AML-193 (cell line): ENCODE measurements at regions not wholly inside any gene's neighbourhood (a gene's known extent, or its start where the extent isn't known, plus 50 kb on each side); places are given as distances from the start of the nearest gene placed in this dataset.
"Not testable (repeated sequence)": the region's sequence is repeated elsewhere in the genome, so short reads cannot be mapped to it uniquely, and the experiment has no call there.

Experiments
- DNase-seq, 2 experiments: peaks; one replicate each; lab custom pipeline; 2025; lab: John Stamatoyannopoulos, UW

- no peak for DNase-seq
Observed at GRCh38 chrX:25442499-25442898, 426.7 kb upstream of the ARX start.

DNA sequence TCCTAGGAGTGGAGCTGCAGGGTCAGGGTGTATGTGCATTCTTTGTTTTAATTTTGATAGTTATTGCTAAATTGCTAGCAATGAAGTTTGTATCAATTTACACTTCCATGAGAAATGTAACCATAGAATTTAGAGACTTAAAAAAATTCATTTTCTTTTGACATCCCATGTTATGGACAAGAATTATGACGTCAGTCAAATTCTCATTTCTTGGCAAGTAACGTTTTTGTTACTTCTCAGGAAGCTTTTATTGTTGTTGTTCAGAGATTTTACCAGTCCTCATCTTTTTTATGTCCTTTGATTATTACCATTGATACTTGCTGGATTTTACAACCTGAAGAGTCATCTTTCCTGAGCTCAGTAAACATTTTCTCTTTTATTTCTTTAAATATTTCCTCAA lies 417.5 kb upstream of the ARX start:
- no peak for DNase-seq

DNA sequence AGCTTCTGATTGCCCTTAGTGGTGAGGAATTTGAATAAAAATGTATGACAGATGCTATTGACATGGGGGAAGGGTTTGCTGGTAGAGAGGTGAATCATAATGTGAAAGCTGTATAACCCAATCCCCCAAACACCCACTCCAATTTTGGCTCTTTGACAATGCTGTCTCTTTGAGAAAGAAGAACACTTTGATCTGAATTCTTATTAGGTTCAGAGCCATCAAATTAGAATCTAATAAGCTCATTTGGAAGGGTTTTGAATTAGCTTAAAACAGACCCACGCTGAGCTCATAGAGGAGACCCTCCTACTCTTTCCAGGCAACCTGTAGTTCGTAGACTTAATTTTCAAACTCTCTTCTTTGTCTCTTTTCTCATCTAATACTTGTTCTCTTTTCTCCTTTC lies 416.6 kb upstream of the ARX start:
- no peak for DNase-seq

DNA sequence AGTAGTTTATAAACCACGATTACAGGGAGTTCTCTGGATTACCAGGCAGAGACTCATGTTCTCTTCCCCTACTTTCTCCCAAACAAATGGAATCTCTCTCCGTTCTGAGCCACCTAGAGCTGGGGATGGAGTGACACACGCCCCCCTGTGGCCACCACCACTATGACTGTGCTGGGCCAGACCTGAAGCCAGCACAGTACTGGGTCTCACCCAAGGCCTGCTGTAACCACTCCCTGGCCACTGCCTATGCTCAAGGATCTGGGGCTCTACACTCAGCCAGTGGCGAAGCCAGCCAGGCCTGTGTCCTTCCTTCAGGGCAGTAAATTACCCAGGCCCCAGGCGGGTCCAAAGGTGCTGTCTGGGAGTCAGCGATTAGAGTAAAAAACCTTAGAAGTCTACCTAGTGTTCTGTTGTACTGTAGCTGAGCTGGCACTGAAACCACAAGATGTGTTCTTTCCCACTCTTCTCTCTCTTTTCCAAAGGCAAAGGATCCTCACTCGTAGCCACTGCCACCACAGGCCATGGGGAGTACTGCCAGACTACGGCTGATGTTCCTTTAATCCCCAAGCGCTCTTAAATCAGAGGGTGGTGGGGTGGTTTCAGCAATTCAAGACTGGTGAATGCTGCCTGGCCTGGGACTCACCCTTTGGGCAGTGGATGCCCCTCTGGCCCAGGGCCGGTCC lies 412.2 kb upstream of the ARX start:
- no peak for DNase-seq

DNA sequence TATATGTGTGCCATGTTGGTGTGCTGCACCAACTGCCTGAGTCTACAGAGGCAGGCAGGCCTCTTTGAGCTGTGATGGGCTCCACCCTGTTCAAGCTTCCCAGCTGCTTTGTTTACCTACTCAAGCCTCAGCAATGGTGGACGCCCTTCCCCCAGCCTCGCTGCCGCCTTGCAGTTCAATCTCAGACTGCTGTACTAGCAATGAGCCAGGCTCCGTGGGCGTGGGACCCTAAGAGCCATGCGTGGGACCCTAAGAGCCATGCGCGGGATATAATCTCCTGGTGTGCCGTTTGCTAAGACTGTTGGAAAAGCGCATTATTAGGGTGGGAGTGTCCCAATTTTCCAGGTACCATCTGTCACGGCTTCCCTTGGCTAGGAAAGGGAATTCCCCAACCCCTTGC lies 388.4 kb upstream of the ARX start:
- not testable (repeated sequence) for DNase-seq

DNA sequence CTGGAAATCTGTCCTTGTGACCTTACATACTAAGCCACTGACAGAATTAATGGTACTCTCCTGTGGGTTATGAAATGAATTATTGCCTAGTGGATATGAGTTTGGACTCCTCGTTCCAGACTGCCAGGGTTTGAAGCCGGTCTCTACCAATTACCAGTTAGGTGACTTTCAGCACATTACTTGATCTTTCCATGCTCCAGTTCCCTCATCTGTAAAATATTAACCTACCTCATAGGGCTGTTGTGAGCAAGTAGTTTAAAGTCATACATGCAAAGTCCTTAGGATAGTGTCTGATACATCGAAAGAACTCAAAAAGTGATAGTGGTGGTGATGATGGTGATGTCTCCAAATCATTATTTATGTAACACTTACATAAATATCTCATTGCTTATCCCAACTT lies 373.5 kb upstream of the ARX start:
- no peak for DNase-seq

DNA sequence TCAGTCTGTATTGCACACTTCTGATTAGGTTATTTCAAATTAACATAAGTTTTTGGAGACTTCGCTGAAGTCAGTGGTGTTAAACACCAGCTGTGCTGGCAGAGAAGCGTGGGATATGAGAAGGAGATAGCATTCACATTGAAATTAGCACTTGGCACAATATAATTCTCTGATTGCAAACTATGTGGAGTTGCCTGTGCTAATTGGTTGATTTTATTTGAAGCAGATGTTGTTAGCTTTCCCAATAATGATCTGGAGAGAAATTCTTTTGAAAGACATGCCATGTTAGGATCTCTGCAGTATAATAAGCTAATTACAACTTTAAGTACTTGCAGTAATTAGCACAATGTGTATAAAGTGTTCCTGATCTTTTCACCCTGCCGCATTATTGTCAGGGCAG lies 367.4 kb upstream of the ARX start:
- no peak for DNase-seq

DNA sequence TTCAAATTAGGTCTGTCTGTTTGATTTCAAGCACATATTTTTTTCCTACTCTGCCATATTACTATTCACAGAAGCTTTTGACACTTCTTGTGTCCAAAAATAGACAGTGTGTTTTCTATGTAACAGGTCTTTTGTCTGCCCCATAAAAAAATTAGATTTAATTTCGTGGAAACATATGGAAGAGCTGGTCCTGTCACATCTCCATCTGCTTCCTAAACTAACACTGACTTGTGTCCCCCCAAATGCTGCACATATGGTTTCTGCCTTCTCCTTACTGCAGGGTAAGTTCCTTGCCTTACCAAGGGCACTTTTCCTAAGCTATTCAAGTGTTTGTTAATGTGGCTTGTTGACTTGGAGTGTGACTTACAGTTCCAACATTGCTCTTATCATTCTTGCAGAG lies 340.7 kb upstream of the ARX start:
- DNase-seq, result no peak

DNA sequence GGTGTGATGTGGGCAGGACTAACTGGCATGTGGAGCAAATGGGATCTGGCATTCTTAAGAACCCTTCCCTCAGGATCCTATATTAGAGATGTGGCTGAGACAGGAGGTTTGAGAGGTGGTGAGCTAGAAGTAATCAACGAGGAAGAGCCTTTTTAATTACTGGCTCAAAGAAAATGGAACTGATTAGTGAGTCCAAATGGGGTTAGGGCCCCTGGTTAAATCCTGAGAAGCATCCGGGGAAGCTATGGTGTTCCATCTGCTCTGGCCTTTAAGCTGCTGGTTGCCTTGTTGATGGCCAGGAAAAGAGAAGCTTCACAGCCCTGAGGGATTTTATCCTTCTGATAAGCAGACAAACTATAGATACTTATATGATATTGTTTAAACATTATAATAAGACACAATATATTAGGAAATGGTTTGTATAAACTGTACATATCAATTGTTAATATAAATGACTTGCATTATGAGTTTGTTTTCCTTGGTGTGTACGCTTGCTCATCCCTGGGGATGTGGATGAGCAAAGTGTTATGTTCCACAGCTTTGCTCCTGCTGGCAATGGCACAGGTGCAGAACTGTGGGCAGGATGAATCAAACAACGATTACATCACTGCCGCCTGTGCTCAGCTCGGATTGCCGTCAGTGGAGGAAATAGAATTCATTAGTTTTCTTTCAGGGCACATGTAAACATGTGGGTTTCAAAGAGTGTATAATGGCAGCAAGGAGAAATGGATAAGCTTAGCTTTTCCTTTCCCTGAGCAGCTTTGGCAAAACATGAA lies 328.6 kb upstream of the ARX start:
- DNase-seq, result no peak

GRCh38 chrX:25343060-25343459 lies 327.3 kb upstream of the ARX start:
- DNase-seq, result no peak

GRCh38 chrX:25337841-25338240 lies 322.1 kb upstream of the ARX start:
- no peak for DNase-seq

GRCh38 chrX:25300994-25301393 lies 285.2 kb upstream of the ARX start:
- DNase-seq, result no peak

GRCh38 chrX:25296850-25297249 lies 281.1 kb upstream of the ARX start:
- DNase-seq, result no peak

- DNase-seq, result no peak
Observed at GRCh38 chrX:25295466-25295865, 279.7 kb upstream of the ARX start.

DNA sequence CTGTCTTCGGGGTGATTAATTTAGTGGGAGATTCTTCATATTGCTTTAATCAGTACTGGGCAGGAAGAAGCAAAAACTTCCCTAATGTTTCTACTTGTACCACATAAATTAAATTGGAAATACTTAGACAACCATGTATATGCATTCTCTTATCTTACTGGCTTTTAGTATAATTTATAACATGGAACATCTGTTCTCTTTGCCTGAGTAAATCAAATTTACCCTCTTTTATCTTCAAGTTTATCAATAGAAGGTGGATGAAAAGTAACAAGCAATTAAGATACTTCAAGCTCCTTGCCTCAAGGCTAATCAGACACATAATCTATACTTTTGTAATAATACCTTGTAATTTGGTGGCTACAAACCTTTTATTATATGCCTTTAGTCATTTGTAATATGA lies 274.4 kb upstream of the ARX start:
- no peak for DNase-seq

DNA sequence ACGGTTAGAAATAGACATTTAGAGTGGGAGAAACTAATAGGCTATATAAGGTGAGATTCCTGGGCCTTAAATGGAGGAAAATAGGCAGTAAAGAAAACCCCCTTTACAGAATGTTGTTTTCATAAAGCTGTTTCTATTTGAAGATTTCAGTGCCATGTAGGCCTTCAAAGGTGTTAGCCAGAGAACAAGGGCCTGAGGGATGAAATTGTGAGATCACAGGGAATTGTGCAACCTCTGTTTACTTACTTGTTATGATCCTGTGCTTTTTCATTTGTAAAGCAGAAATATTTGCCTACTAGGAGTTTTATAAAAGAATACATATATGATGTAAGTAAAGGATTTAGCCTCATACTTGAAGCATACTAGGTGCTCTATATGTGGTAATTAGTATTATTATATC lies 272.9 kb upstream of the ARX start:
- DNase-seq, result no peak

- DNase-seq, result no peak
Observed at GRCh38 chrX:25287521-25287920, 271.8 kb upstream of the ARX start.

GRCh38 chrX:25285598-25285997 lies 269.8 kb upstream of the ARX start:
- DNase-seq, result no peak

DNA sequence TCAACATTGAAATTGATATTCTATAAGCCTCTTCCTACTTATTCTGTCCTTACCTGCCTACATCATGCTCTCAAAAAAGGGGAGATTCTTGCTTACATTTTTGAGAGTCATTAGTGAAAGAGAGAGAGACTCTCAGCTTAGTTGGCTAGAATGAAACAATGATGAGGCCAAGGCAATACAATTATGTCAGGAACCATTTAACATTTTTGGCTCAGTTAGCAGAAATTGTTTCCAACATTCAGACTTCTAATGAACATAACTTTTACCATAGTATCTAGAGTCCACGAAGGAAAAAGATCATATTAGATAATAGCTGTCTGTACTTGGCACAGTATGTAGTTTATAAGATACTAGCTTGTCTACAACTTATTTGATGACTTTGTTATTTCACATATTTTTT lies 263.7 kb upstream of the ARX start:
- DNase-seq, result no peak

- no peak for DNase-seq
Observed at GRCh38 chrX:25278341-25278740, 262.6 kb upstream of the ARX start.

DNA sequence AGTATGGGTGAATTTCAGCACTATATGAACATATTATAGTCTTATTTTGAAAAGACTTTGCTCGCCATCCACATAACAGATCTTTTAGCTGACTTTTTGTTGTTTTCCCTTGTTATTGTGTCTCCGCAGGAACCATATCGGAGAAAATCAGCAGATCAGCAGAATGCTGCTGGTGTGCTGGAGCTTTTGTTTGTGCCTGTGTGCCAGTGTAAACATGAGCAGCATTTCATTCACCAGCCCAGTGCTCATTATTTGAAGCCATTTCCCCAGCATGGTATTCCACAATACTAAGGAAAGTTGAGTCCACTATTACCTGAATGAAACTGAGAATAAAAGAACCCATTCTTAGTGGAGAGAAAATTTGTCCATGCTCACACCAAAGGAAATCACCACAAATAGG lies 261.8 kb upstream of the ARX start:
- no peak for DNase-seq

- DNase-seq, result no peak
Observed at GRCh38 chrX:25275159-25275558, 259.4 kb upstream of the ARX start.

- no peak for DNase-seq
Observed at GRCh38 chrX:25241461-25241860, 225.7 kb upstream of the ARX start.

DNA sequence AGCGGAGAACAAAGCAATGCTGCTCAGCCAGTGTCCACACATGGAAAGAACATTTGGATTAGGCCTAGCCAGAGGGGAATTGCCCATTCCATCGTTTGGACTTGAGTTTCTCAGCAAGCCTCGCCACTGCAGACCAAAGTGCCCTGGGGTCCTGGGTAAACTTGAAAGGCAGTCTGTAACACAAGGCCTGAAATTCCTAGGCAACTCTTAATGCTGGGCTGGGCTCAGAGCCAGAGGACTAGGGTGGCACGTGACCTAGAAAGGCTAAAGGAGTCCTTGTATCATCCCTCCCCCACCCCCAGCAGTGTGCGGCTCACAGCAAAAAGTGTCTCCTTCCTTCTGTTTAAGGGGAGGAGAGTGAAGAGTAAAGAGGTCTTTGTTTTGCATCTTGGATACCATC lies 210.4 kb upstream of the ARX start:
- no peak for DNase-seq
